T-cell (primary cell): ENCODE measurements at regions not wholly inside any gene's neighbourhood (a gene's known extent, or its start where the extent isn't known, plus 50 kb on each side); places are given as distances from the start of the nearest gene placed in this dataset.

Experiments used
- ATAC-seq, 4 experiments: fragments of 200-7000 bp in 3 of 4; fragments of 150-1000 bp in 1 of 4; cut with Tn5 transposase; replicated peaks in 1 of 4; 1 replicate in 3 of 4; 2 replicates in 1 of 4; pipeline ENCODE4 v1.10.0; 2021; ENCODE audit warnings: moderate library complexity in 3 of 4, mild to moderate bottlenecking in 2 of 4, moderate number of reproducible peaks in 1 of 4
- CTCF ChIA-PET, 2 donors: fragments of 300-600 bp; sonication (Branson Sonifier 250); formaldehyde crosslinking; loops; one replicate each; lab custom pipeline; 2022; ENCODE audit warnings: antibody characterized with exemption in 2 of 2; lab: Charles Lee
- POLR2A ChIA-PET, 2 donors: fragments of 300-600 bp; sonication (Branson Sonifier 250); formaldehyde crosslinking; loops; one replicate each; lab custom pipeline; 2022; ENCODE audit warnings: antibody characterized with exemption in 2 of 2; lab: Charles Lee
- DNase-seq, 35 experiments: peaks; one replicate each; pipeline versions ENCODE4 v3.0.0 to v3.0.0-alpha.2; 2013 to 2023
- H3K27ac ChIP-seq: one replicate; pipeline ENCODE4 v1.5.1; 2013; ENCODE audit warnings: low read length
- H3K27me3 ChIP-seq, 2 experiments: replicated peaks in 1 of 2; 1 replicate in 1 of 2; 2 replicates in 1 of 2; pipeline versions ENCODE4 v1.6.1 to v1.7.0; 2013; ENCODE audit warnings: low read length in 1 of 2, mixed read lengths in 1 of 2; ENCODE audit not compliant: control insufficient read depth in 2 of 2, insufficient read depth in 2 of 2; ENCODE audit errors: extremely low read depth in 1 of 2
- H3K36me3 ChIP-seq, 2 donors: 1 replicate in 1 of 2; 2 replicates in 1 of 2; pipeline versions ENCODE4 v1.6.1 to v1.7.0; 2013; ENCODE audit warnings: low read length in 1 of 2; ENCODE audit not compliant: control insufficient read depth in 2 of 2, insufficient read depth in 1 of 2; ENCODE audit errors: extremely low read depth in 1 of 2
- H3K4me1 ChIP-seq, 2 experiments: 1 replicate in 1 of 2; 2 replicates in 1 of 2; pipeline versions ENCODE4 v1.6.1 to v1.7.0; 2013; ENCODE audit warnings: low read length in 2 of 2, mixed read lengths in 1 of 2; ENCODE audit not compliant: insufficient read depth in 2 of 2, control insufficient read depth in 1 of 2; ENCODE audit errors: extremely low read depth in 1 of 2
- H3K4me3 ChIP-seq, 2 donors: 1 replicate in 1 of 2; 2 replicates in 1 of 2; pipeline versions ENCODE4 v1.5.1 to v1.7.0; 2013; ENCODE audit warnings: mild to moderate bottlenecking in 2 of 2, low read length in 1 of 2, moderate library complexity in 1 of 2; ENCODE audit not compliant: control insufficient read depth in 1 of 2; ENCODE audit errors: extremely low read depth in 1 of 2
- H3K9me3 ChIP-seq: 2 replicates; pipeline ENCODE4 v1.7.0; 2013
- H3K27ac Mint-ChIP-seq, 2 donors: one replicate each; pipeline ENCODE4 v1.8.0; 2020 to 2021; ENCODE audit warnings: mild to moderate bottlenecking in 2 of 2, mixed read lengths in 2 of 2
- H3K27me3 Mint-ChIP-seq, 2 donors: one replicate each; pipeline ENCODE4 v1.8.0; 2021 to 2022; ENCODE audit warnings: mixed read lengths in 2 of 2
- H3K36me3 Mint-ChIP-seq: one replicate; pipeline ENCODE4 v1.8.0; 2021; ENCODE audit warnings: mixed read lengths
- H3K4me1 Mint-ChIP-seq, 3 donors: one replicate each; pipeline ENCODE4 v1.8.0; 2020 to 2022; ENCODE audit warnings: mixed read lengths in 3 of 3, mild to moderate bottlenecking in 1 of 3
- H3K4me3 Mint-ChIP-seq, 3 donors: one replicate each; pipeline ENCODE4 v1.8.0; 2020 to 2022; ENCODE audit warnings: mild to moderate bottlenecking in 3 of 3, mixed read lengths in 3 of 3, moderate library complexity in 3 of 3
- H3K9me3 Mint-ChIP-seq, 3 donors: one replicate each; pipeline ENCODE4 v1.8.0; 2020 to 2022; ENCODE audit warnings: mixed read lengths in 3 of 3
- WGBS: methylation state at CpG from one replicate; pipeline ENCODE4 v1.1.5; 2013; ENCODE audit warnings: missing lambda C conversion rate; ENCODE audit not compliant: insufficient coverage; 5-methylcytosine and 5-hydroxymethylcytosine counted together

DNA sequence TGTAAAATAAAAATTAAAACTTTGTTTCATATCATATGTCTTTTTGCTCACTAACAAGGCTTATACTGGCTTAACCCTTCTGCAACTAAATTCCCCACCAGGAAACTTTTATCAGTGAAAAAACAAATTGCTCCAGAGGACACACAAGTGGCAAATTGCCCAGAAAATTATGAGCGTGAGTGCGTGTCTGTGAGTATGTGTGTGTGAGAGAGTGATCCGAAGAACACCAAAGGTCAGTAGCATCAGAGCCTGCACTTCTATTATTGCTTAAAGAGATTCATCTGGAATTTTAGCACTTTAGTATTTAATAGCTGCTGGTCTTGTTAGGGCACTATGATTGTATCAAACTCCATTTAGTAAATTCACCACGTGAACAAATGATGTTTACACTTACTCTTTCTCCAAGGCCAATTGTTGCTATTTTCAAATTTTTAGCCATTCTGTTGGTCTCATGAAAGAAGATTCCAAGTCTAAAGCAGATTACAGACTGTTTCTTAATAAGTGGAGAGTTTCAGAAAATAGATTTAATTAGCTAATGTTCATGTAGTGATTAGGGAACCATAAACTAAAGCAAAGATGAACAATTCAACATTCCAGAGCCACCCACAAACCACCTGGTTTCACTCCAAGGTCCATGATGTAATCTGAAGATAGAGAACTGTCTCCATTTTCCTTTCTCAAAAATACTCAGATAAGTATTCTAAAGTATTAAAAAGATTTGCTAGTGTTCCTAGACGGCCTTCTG lies 91.1 kb upstream of the IL12A start:
- POLR2A ChIA-PET, result no interaction called here
- H3K4me3 Mint-ChIP-seq, result no peak overlapping the region
- Histone ChIP-seq H3K9me3 (no peaks in the 10 kb centered on the region), H3K27me3 (peaks cover 0 to 2% of the 10 kb centered on the region in 2 experiments), H3K4me3 (no peak overlapping the region), H3K4me1 (no peaks in the 10 kb centered on the region), H3K36me3 (no peaks in the 10 kb centered on the region), H3K27ac (no peak overlapping the region)
- ATAC-seq (no peak), DNase-seq (no peak)
- no peaks in the 10 kb centered on the region for H3K4me1 Mint-ChIP-seq
- H3K27ac Mint-ChIP-seq, result no peak overlapping the region
- no peaks in the 10 kb centered on the region for H3K9me3 Mint-ChIP-seq
- H3K36me3 Mint-ChIP-seq, result no peaks in the 10 kb centered on the region
- WGBS, result 96% methylated on average over 3 of the region's 5 CpGs
- H3K27me3 Mint-ChIP-seq, result peaks cover 8 to 13% of the 10 kb centered on the region in 2 donors
- CTCF ChIA-PET, result interaction anchor here in 1 of 2 donors (0.6 to 1.3 kb wide), 2 partner anchors 11 to 156 kb away, joined by 3 to 4 read pairs; no protein-coding TSS in a partner anchor

GRCh38 chr3:159898147-159898546 lies 90.5 kb upstream of the IL12A start:
- Mint-ChIP-seq H3K27ac (no peak overlapping the region), H3K9me3 (no peaks in the 10 kb centered on the region), H3K36me3 (no peaks in the 10 kb centered on the region), H3K4me3 (no peak overlapping the region), H3K4me1 (no peaks in the 10 kb centered on the region), H3K27me3 (peaks cover 8 to 13% of the 10 kb centered on the region in 2 donors)
- H3K9me3 ChIP-seq, result no peaks in the 10 kb centered on the region
- ChIA-PET CTCF (interaction anchor here in 1 of 2 donors (1.3 kb wide), 1 partner anchor 12 kb away, joined by 3 read pairs; no protein-coding TSS in a partner anchor), POLR2A (no interaction called here)
- H3K4me3 ChIP-seq, result no peak overlapping the region
- no peak overlapping the region for H3K27ac ChIP-seq
- H3K4me1 ChIP-seq, result no peaks in the 10 kb centered on the region
- ATAC-seq (no peak), DNase-seq (no peak)
- H3K36me3 ChIP-seq, result no peaks in the 10 kb centered on the region
- WGBS, result 40% methylated on average over 1 of the region's 2 CpGs
- H3K27me3 ChIP-seq, result peaks cover 0 to 5% of the 10 kb centered on the region in 2 experiments

DNA sequence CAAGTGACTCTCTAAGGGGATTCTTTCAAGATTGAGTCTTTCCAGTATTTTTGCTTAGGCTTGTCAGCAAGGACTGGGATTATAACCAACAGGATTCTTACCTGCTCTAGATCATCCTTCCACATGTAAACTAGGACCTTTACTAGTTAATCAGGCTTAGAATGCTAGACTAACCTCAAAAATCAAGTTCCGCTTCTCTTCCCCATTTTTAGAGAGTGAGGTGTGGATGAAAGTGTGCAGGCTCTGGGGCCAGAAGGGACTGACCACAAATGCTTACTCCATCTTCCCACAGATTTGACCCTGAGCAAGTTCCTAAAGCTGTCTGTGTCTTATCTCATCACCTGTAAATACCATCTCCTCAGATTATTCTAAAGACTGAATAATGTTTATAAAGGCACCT lies 89.5 kb upstream of the IL12A start:
- WGBS, result no CpG with 5 or more reads among the region's 1 CpG
- peaks cover 8 to 13% of the 10 kb centered on the region in 2 donors for H3K27me3 Mint-ChIP-seq

DNA sequence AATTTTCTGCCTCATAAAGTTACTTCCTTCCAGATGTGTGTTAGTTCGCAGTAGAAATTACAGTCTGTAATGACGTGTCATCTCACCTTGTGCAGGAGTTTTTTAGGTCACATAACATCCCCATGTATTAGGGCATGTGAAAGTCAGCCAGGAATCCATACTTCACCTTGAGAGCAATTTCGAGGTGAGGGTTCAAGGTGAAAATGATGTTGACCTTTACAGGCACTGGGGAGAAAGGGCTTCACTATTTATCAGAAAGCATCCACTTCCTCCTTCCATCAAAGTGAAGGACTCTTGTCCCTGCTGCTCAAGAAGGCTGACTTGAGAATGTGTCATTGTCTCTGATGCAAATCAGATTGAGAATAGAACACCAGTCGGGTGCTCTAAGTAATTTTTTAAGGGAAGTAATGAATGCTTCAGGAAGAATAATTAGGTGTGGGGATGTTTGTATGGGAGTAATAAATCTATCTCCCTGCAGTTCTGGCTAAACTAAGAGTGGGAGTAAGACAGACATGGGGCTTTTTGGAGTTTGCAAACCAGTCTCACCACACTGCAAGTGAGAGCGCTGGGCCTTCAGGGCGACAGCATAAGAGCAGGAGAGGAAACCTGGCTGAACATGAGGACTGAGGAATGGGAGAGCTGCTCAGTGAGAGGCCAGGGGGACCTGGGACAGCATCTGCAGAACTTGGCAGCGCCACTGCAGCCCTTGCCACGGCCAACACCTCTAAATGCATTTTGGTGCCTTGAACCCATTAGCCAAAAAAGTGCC lies 85.9 kb upstream of the IL12A start:
- DNase-seq (no peak), ATAC-seq (no peak)
- H3K4me1 Mint-ChIP-seq, result peaks cover 0 to 2% (median 0%) of the 10 kb centered on the region in 3 donors
- no peak overlapping the region for H3K4me3 Mint-ChIP-seq
- Histone ChIP-seq H3K36me3 (no peaks in the 10 kb centered on the region), H3K9me3 (no peaks in the 10 kb centered on the region), H3K4me3 (no peak overlapping the region), H3K27me3 (peaks cover 0 to 3% of the 10 kb centered on the region in 2 experiments), H3K4me1 (no peaks in the 10 kb centered on the region), H3K27ac (no peak overlapping the region)
- WGBS, result 75% methylated on average over 4 of the region's 8 CpGs
- ChIA-PET POLR2A (no interaction called here), CTCF (no interaction called here)
- peaks cover 0 to 4% (median 0%) of the 10 kb centered on the region in 3 donors for H3K9me3 Mint-ChIP-seq
- H3K36me3 Mint-ChIP-seq, result no peaks in the 10 kb centered on the region
- no peak overlapping the region for H3K27ac Mint-ChIP-seq
- peaks cover 13 to 14% of the 10 kb centered on the region in 2 donors for H3K27me3 Mint-ChIP-seq

More for the DNA sequence above, 89.5 kb upstream of the IL12A start:
- peaks cover 0 to 5% of the 10 kb centered on the region in 2 experiments for H3K27me3 ChIP-seq
- no peaks in the 10 kb centered on the region for H3K9me3 ChIP-seq
- Mint-ChIP-seq H3K4me3 (no peak overlapping the region), H3K9me3 (no peaks in the 10 kb centered on the region), H3K4me1 (no peaks in the 10 kb centered on the region), H3K36me3 (no peaks in the 10 kb centered on the region), H3K27ac (no peak overlapping the region)
- H3K36me3 ChIP-seq, result no peaks in the 10 kb centered on the region
- no peak overlapping the region for H3K4me3 ChIP-seq
- no peak for ATAC-seq
- no peak for DNase-seq
- H3K4me1 ChIP-seq, result no peaks in the 10 kb centered on the region
- no peak overlapping the region for H3K27ac ChIP-seq
- ChIA-PET POLR2A (interaction anchor here in 1 of 2 donors (0.6 kb wide), 1 partner anchor 19 kb away, joined by 3 read pairs; no protein-coding TSS in a partner anchor), CTCF (no interaction called here)

DNA sequence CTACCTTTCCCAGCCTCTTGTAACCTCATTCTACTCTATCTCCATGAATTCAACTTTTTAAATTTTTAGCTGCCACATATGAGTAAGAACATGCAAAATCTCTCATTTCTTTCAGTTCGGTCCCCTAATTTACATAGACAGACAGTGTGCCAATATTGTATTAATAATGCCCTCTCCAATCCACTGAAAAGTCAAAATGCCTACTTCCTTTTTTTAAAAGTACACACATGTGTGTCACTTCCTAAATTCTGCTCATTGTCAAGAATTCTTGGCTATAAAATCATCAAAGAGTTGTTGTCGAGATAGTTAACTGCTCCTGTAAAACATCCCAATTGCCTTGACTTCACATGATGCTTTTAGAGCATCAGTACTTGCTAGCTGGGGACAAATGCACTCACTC lies 84.2 kb upstream of the IL12A start:
- Histone ChIP-seq H3K27ac (no peak overlapping the region), H3K4me1 (no peaks in the 10 kb centered on the region), H3K27me3 (peaks cover 0 to 5% of the 10 kb centered on the region in 2 experiments), H3K4me3 (no peak overlapping the region), H3K36me3 (no peaks in the 10 kb centered on the region), H3K9me3 (no peaks in the 10 kb centered on the region)
- Mint-ChIP-seq H3K36me3 (no peaks in the 10 kb centered on the region), H3K4me1 (peaks cover 0 to 2% (median 0%) of the 10 kb centered on the region in 3 donors), H3K27ac (no peak overlapping the region), H3K4me3 (no peak overlapping the region), H3K27me3 (peaks cover 10 to 14% of the 10 kb centered on the region in 2 donors), H3K9me3 (peaks cover 0 to 4% (median 0%) of the 10 kb centered on the region in 3 donors)
- CTCF ChIA-PET, result no interaction called here
- DNase-seq (no peak), ATAC-seq (no peak)
- POLR2A ChIA-PET, result no interaction called here
- WGBS, result no CpG with 5 or more reads among the region's 2 CpGs

- ChIA-PET POLR2A (no interaction called here), CTCF (no interaction called here)
- H3K4me3 Mint-ChIP-seq, result no peak overlapping the region
These were observed 83.7 kb upstream of the IL12A start for GRCh38 chr3:159904911-159905310.

More at GRCh38 chr3:159904911-159905310, 83.7 kb upstream of the IL12A start:
- DNase-seq, result no peak
- Mint-ChIP-seq H3K27me3 (peaks cover 10 to 14% of the 10 kb centered on the region in 2 donors), H3K4me1 (peaks cover 0 to 2% (median 0%) of the 10 kb centered on the region in 3 donors), H3K27ac (no peak overlapping the region), H3K9me3 (peaks cover 0 to 4% (median 0%) of the 10 kb centered on the region in 3 donors), H3K36me3 (no peaks in the 10 kb centered on the region)
- Histone ChIP-seq H3K27me3 (peaks cover 0 to 5% of the 10 kb centered on the region in 2 experiments), H3K4me1 (no peaks in the 10 kb centered on the region), H3K36me3 (no peaks in the 10 kb centered on the region), H3K9me3 (no peaks in the 10 kb centered on the region), H3K4me3 (no peak overlapping the region), H3K27ac (no peak overlapping the region)
- WGBS, result 100% methylated on average over 1 of the region's 2 CpGs
- no peak for ATAC-seq
